GM12873 (cell line): ENCODE measurements at regions not wholly inside any gene's neighbourhood (a gene's known extent, or its start where the extent isn't known, plus 50 kb on each side); places are given as distances from the start of the nearest gene placed in this dataset.

Source experiments
- TF ChIP-seq, protein P1 (sequence below): IDR thresholded peaks from 2 replicates; pipeline ENCODE4 v1.5.1; 2012; ENCODE audit warnings: low read depth, mild to moderate bottlenecking, moderate library complexity, low read length, control low read depth; ENCODE audit not compliant: insufficient read depth; ENCODE audit errors: missing control alignments

DNA sequence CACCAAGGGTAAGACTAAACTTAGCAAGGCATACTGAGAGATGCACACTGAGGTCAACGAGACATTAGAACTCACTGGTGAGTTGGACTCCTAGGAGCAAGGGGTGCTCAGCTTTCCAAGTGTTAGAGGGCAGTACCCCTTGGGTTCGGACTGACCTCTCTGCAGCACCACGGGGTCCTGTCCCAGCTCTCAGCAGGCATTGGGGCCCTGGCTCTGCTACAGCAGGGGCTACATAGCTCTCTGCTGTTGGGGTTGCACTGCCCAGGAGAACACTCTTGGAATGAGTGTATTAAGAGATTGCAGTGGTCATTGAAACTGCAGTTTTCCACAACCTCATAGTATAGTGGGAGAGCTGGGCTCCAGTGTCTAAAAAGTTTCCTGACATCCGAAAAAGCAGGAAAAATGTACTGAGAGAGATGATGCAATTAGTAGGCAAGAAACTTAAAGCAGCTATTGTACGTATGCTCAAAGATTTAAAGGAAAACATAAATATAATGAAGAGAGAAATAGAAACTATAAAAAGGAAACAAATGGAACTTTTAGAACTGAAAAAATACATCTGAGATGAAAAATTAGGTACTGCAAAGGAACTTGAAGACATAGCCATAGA, 132.5 kb upstream of the MAX start:
- TF ChIP-seq, protein P1, sequence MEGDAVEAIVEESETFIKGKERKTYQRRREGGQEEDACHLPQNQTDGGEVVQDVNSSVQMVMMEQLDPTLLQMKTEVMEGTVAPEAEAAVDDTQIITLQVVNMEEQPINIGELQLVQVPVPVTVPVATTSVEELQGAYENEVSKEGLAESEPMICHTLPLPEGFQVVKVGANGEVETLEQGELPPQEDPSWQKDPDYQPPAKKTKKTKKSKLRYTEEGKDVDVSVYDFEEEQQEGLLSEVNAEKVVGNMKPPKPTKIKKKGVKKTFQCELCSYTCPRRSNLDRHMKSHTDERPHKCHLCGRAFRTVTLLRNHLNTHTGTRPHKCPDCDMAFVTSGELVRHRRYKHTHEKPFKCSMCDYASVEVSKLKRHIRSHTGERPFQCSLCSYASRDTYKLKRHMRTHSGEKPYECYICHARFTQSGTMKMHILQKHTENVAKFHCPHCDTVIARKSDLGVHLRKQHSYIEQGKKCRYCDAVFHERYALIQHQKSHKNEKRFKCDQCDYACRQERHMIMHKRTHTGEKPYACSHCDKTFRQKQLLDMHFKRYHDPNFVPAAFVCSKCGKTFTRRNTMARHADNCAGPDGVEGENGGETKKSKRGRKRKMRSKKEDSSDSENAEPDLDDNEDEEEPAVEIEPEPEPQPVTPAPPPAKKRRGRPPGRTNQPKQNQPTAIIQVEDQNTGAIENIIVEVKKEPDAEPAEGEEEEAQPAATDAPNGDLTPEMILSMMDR = no peak

DNA sequence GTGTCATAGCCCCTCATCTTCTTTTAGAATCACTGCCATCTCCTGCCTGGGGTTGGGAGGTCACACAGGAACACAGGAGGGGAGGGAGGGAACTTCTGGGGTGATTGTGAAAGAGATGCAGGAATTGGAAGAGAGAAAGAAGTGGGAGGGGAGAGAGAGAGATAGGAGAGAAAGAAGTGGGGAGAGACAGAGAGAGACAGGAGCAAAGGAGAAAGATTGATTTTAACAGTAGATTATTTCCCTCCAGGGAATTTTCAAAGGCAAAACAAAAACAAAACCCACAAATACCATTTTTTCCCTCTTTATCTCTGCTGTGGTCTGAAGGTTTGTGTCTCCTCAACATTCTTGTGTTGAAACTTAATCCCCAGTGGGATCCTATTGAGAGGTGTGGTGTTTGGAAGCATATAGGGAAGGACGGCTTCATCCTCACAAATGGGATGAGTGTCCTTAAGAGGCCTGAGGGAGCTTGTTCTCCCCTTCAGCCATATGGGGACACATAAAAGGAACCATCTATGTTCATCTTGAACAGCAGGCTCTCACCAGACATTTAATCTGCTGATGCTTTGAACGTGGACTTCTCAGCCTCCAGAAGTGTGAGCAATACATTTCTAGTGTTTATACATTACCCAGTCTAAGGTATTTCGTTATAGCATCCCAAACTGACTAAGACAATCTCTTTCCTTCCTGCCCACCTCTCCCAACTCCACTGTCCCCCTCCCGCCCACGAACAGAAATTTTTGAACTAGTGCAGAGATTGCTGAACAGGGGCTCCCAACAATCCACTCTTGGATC, 134.9 kb upstream of the MAX start:
- TF ChIP-seq, protein P1 = no peak

DNA sequence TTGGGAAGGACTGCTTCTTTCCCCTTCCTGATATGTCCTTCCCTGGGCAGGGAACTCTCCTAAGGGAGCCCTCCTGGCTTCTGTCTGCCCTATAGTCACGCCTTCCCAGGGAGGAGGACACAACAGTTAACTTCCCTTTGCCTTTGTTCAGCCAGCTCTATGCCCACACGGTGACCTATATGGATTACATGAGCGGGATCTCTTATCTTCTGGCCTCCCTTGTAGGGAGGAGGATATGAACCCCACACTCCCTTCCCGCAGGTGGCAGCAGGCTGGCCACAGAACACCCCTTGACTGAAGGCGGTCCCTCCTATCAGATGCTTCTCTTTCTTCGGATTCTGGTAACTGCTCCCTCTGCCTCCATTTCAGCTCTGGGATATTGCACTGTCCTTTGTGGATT, 135.6 kb upstream of the MAX start:
- TF ChIP-seq, protein P1 = no peak

DNA sequence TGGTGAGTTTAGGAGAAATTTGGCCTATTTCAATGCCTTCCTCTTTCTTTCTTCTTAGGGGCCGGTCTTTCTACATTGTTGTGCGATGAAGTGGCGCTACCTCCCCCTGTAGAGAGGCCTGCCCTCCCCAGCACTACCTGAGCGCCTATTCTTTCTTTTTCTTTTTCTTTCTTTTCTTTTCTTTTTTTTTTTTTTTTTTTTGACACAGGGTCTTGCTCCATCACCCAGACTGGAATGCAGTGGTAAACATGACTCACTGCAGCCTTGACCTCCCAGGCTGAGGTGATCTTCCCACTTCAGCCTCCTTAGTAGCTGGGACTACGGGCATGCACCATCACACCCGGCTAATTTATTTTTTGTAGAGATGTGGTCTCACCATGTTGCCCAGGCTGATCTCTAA, 136.1 kb upstream of the MAX start:
- TF ChIP-seq, protein P1 = no peak

DNA sequence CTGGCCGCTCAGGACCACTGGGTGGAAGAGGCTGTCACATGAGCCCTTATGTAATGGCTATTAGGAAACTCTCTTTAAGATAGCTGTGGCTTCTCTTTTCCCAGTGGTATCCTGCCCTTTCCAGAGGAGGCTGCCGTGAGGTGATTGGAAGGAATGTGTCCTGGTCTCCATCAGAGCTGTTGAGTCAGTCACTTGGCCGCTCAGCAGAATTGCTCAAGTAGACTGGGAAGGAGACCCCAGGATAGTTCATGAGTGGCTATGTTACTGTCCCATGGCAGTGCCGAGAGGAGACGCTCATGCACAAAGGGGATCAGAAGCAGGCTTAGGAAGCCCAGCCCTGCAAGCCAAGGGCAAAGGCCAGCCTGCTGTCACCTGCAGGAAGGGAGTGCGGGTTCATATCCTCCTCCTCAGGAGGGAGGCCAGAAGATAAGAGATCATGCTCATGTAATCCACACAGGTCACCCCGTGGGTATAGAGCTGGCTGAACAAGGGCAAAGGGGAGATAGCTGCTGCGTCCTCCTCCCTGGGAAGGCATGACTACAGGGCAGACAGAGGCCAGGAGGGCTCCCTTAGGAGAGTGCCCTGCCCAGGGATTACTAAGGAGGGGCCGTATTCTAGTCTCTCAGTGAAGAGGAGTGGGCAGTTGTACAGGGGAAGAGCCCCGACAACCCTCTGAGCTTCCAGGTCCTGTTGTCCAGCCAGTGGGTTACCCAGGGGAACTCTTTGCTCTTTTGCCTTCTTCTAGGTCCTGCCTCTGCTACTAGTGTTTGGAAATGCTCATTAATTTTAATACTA, 137.0 kb upstream of the MAX start:
- TF ChIP-seq, protein P1 = no peak

DNA sequence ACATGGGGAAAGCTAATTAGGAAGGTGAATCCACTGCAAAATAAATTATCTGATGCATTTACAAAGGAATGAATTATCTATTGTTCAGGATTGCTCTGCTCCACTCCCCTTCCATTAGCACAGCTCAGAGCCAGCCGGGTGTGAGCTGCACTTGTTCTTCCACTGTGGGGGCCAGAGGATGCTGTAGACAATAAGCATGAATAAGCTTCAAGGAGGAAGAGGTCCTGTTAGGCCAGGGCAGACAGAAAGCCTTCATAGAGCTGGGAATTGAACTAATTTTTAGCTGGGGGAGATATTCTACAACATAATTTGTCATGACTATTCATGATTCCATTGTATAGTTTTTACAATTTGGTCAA, 137.6 kb upstream of the MAX start:
- TF ChIP-seq, protein P1 = no peak

DNA sequence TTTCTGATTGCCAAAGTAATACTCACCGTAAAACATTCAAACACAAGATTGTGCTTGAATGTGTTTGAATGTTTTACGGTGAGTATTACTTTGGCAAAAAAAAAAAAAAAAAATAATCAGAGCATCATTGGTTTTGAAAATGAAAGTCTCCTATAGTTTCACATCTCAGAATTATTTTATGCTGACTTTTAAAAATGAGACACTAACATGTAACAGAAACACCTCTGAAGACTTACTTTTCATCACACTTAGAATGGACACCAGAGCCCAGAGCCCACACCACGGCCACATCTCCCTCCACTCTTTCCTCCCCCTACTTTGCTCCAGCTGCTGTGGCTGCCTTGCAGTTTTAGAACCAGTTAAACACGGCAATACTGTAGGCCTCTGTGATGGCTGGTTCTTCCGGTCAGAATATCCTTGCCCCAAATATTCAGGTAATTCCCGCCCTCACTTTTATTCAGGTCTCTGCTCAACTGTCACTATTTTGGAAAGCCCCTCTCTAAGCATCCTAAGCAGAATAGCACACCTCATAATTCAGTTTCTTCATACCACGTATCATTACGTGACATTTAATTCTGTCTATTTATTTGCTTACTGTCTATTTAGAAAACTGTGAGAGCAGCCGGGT, 138.9 kb upstream of the MAX start:
- TF ChIP-seq, protein P1 = no peak
